IMR-90 (cell line): ENCODE measurements at regions not wholly inside any gene's neighbourhood (a gene's known extent, or its start where the extent isn't known, plus 50 kb on each side); places are given as distances from the start of the nearest gene placed in this dataset.

ENCODE experiments used
- ATAC-seq: fragments of 200-7000 bp; cut with Tn5 transposase; 2 replicates; pipeline ENCODE4 v1.9.1; 2020; ENCODE audit warnings: low read depth, mild to moderate bottlenecking, moderate library complexity
- BruUV-seq: library from RNA; stranded (reverse); fragments of 400-500 nt; replicated peaks from 2 replicates; lab custom pipeline; 2021; lab: Mats Ljungman, UMichigan
- CTCF ChIA-PET: fragments of 300-600 bp; formaldehyde crosslinking; extraction: SDS; loops from one replicate; lab custom pipeline; 2021; ENCODE audit warnings: antibody characterized with exemption; lab: Yijun Ruan, JAX
- POLR2A ChIA-PET: fragments of 300-600 bp; sonication (Branson Sonifier 250); formaldehyde crosslinking; loops from one replicate; lab custom pipeline; 2022; ENCODE audit warnings: antibody characterized with exemption; ENCODE audit not compliant: unreplicated experiment; lab: Charles Lee
- DNase-seq: peaks from one replicate; pipeline ENCODE4 v3.0.0; 2013
- H2AFZ ChIP-seq: replicated peaks from 2 replicates; pipeline ENCODE3; 2013; ENCODE audit warnings: low read length, mild to moderate bottlenecking; ENCODE audit not compliant: poor library complexity
- H2AK5ac ChIP-seq: 2 replicates; pipeline ENCODE4 v1.6.1; 2013; ENCODE audit warnings: low read depth, low read length, inconsistent platforms
- H2AK9ac ChIP-seq: replicated peaks from 2 replicates; pipeline ENCODE3; 2013; ENCODE audit warnings: mild to moderate bottlenecking, low read depth, low read length, moderate library complexity; ENCODE audit not compliant: poor library complexity
- H2BK120ac ChIP-seq: 2 replicates; pipeline ENCODE4 v1.6.1; 2013; ENCODE audit warnings: low read depth, low read length, inconsistent platforms
- H2BK15ac ChIP-seq: 3 replicates; pipeline ENCODE4 v1.6.1; 2013; ENCODE audit warnings: low read depth, low read length, inconsistent platforms
- H2BK20ac ChIP-seq: 2 replicates; pipeline ENCODE4 v1.6.1; 2013; ENCODE audit warnings: low read depth, mild to moderate bottlenecking, inconsistent platforms, low read length, moderate library complexity
- H2BK5ac ChIP-seq: 2 replicates; pipeline ENCODE4 v1.6.1; 2013; ENCODE audit warnings: mild to moderate bottlenecking, low read depth, low read length, inconsistent platforms; ENCODE audit not compliant: poor library complexity, severe bottlenecking
- H3K14ac ChIP-seq: replicated peaks from 2 replicates; pipeline ENCODE4 v1.6.1; 2013; ENCODE audit warnings: low read depth, low read length, inconsistent platforms
- H3K18ac ChIP-seq: 2 replicates; pipeline ENCODE4 v1.6.1; 2013; ENCODE audit warnings: low read depth, low read length, control low read depth
- H3K23ac ChIP-seq: 2 replicates; pipeline ENCODE4 v1.6.1; 2013; ENCODE audit warnings: low read depth, low read length, inconsistent platforms
- H3K27ac ChIP-seq: 2 replicates; pipeline ENCODE4 v1.5.1; 2013; ENCODE audit warnings: mild to moderate bottlenecking, control low read depth, low read length; ENCODE audit not compliant: insufficient read depth
- H3K27me3 ChIP-seq: 2 replicates; pipeline ENCODE4 v1.6.1; 2013; ENCODE audit warnings: low read length; ENCODE audit not compliant: control insufficient read depth, insufficient read depth
- H3K36me3 ChIP-seq: 2 replicates; pipeline ENCODE4 v1.6.1; 2013; ENCODE audit warnings: low read length, mixed read lengths; ENCODE audit not compliant: control insufficient read depth, insufficient read depth
- H3K4ac ChIP-seq: 2 replicates; pipeline ENCODE4 v1.6.1; 2013; ENCODE audit warnings: low read depth, low read length, inconsistent platforms
- H3K4me1 ChIP-seq: 2 replicates; pipeline ENCODE4 v1.6.1; 2013; ENCODE audit warnings: low read length, mixed read lengths; ENCODE audit not compliant: control insufficient read depth, insufficient read depth
- H3K4me2 ChIP-seq: 2 replicates; pipeline ENCODE4 v1.6.1; 2013; ENCODE audit warnings: low read depth, mild to moderate bottlenecking, control low read depth, low read length, moderate library complexity
- H3K4me3 ChIP-seq: 2 replicates; pipeline ENCODE4 v1.5.1; 2013; ENCODE audit warnings: low read depth, mild to moderate bottlenecking, control low read depth, low read length, moderate library complexity; ENCODE audit not compliant: insufficient read depth
- H3K56ac ChIP-seq: 2 replicates; pipeline ENCODE4 v1.6.1; 2013; ENCODE audit warnings: low read length, inconsistent platforms; ENCODE audit not compliant: insufficient read depth; ENCODE audit errors: extremely low read depth
- H3K79me1 ChIP-seq, 2 experiments: 2 replicates each; pipeline ENCODE4 v1.6.1; 2013; ENCODE audit warnings: low read length in 2 of 2, inconsistent platforms in 1 of 2, low read depth in 1 of 2
- H3K9ac ChIP-seq: 2 replicates; pipeline ENCODE4 v1.6.1; 2013; ENCODE audit warnings: low read depth, low read length, control low read depth
- H3K9me1 ChIP-seq: 2 replicates; pipeline ENCODE4 v1.6.1; 2013; ENCODE audit warnings: low read length, inconsistent platforms; ENCODE audit not compliant: insufficient read depth
- H3K9me3 ChIP-seq: 2 replicates; pipeline ENCODE4 v1.6.1; 2013; ENCODE audit warnings: low read length; ENCODE audit not compliant: control insufficient read depth, insufficient read depth
- H4K20me1 ChIP-seq: 2 replicates; pipeline ENCODE4 v1.6.1; 2013; ENCODE audit warnings: low read length, inconsistent platforms; ENCODE audit not compliant: insufficient read depth
- H4K5ac ChIP-seq: 2 replicates; pipeline ENCODE4 v1.6.1; 2013; ENCODE audit warnings: mild to moderate bottlenecking, low read depth, low read length, control low read depth
- H4K8ac ChIP-seq, 2 experiments: 2 replicates each; pipeline ENCODE4 v1.6.1; 2013; ENCODE audit warnings: low read depth in 2 of 2, low read length in 2 of 2, control low read depth in 1 of 2, inconsistent platforms in 1 of 2
- H4K91ac ChIP-seq: 2 replicates; pipeline ENCODE4 v1.6.1; 2013; ENCODE audit warnings: low read depth, low read length, inconsistent platforms; ENCODE audit not compliant: insufficient read depth
- CTCF ChIP-seq: conservative IDR thresholded peaks from 2 replicates; pipeline ENCODE4 v1.5.1; 2012; ENCODE audit warnings: mild to moderate bottlenecking, low read depth, low read length, improper control_type of control experiment
- MAFK ChIP-seq: IDR thresholded peaks from 2 replicates; pipeline ENCODE4 v1.6.1; 2012; ENCODE audit warnings: low read depth, low read length, improper control_type of control experiment
- RAD21 ChIP-seq: IDR thresholded peaks from 2 replicates; pipeline ENCODE4 v1.6.1; 2012; ENCODE audit warnings: low read length, improper control_type of control experiment
- SMC3 ChIP-seq: fragments of 150-350 bp; IDR thresholded peaks from 2 replicates; pipeline ENCODE4 v1.6.1; 2016; ENCODE audit warnings: low read depth, mild to moderate bottlenecking, antibody characterized with exemption, low read length, moderate library complexity
- WGBS, 2 experiments: methylation state at CpG; one replicate each; pipeline versions ENCODE4 v1.1.5 to v1.1.7; 2013; ENCODE audit warnings: missing lambda C conversion rate in 2 of 2; ENCODE audit not compliant: insufficient read length in 1 of 2; ENCODE audit errors: extremely low coverage in 2 of 2; 5-methylcytosine and 5-hydroxymethylcytosine counted together
- dilution Hi-C: fragments of 300-500 bp; cut with HindIII; formaldehyde crosslinking; loops from one replicate; pipeline ENCODE4 v1.14.3; 2018; ENCODE audit warnings: low sequenced_read_pairs; ENCODE audit not compliant: unreplicated experiment
- in situ Hi-C: fragments of 300-500 bp; cut with MboI; formaldehyde crosslinking; loops from 3 replicates; pipeline ENCODE4 v1.14.3; 2019; ENCODE audit warnings: low sequenced_read_pairs, inconsistent platforms, mixed read lengths
- intact Hi-C: fragments of 100-400 bp; cut with micrococcal nuclease; formaldehyde crosslinking; loops from 2 replicates; pipeline ENCODE4 v1.10.0; 2022

DNA sequence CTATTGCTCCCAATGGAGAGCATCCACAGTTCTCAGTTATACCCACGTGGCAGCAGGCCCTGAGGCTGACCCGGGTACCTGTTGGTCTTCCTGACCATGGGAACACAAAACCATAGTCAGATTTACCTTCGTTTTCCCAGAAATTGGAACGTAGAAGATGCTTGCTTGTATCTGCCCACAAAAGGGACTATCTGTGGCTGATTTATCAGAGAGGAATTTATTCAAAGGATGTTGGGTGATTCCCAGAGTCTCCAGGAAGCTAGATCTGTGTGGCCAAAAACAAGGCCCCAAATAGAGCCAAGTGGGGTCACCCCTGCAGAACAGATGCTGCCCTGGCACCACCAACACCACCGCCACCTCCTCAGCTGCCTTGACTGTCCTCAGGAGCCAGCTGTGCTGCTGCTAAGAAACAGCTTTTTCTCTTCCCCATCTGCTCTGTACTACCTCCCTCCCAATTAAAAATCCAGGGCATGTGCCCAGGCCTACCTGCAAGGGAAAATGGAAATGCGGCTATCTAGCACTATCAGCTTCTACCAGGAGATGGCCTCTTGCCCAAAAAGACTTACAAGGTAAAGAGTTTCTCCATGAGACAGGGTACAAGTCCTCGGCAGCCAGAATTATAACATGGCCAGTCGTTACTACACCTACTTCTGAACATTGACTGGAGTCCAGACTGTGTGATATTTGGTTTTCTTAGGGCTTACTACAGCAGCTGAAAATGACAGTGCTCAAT lies 128.6 kb upstream of the PLEKHG7 start:
- DNase-seq (peak; percentile 40), ATAC-seq (peak; percentile 27)
- Histone ChIP-seq H2BK120ac (no peak overlapping the region), H3K56ac (no peak overlapping the region), H2AK9ac (no peak overlapping the region), H3K4me3 (no peak overlapping the region), H3K27ac (no peak overlapping the region), H2AFZ (no peak overlapping the region), H4K91ac (no peak overlapping the region; the same call in 1 of the 2 replicates), H2BK20ac (no peak overlapping the region), H2AK5ac (peak overlapping the region; percentile 11; the same call in 1 of the 2 replicates), H4K5ac (peak overlapping the region; percentile 31; the same call in 1 of the 2 replicates), H3K9ac (no peak overlapping the region), H3K9me3 (no peaks in the 10 kb centered on the region), H3K9me1 (no peaks in the 10 kb centered on the region), H2BK15ac (no peak overlapping the region), H3K4me1 (no peaks in the 10 kb centered on the region), H4K8ac (no peak overlapping the region; a peak in 1 of 4 replicates), H3K4ac (no peak overlapping the region), H3K23ac (no peak overlapping the region), H3K79me1 (no peaks in the 10 kb centered on the region), H2BK5ac (no peak overlapping the region), H3K36me3 (no peaks in the 10 kb centered on the region), H3K4me2 (no peak overlapping the region), H4K20me1 (no peaks in the 10 kb centered on the region), H3K14ac (no peak overlapping the region), H3K27me3 (no peaks in the 10 kb centered on the region), H3K18ac (no peak overlapping the region)
- TF ChIP-seq SMC3 (peak; percentile 54), RAD21 (peak; percentile 37; the same call in 1 of the 2 replicates), CTCF (peak; percentile 39), MAFK (no peak)
- BruUV-seq, result no TSS peak
- WGBS, 2 experiments, result 90% methylated on average over 2 of the region's 8 CpGs; no CpG with 5 or more reads in 1 of the 2 experiments
- ChIA-PET CTCF (no interaction called here), POLR2A (interaction anchor here (0.7 kb wide), 1 partner anchor 428 kb away, joined by 3 read pairs; no protein-coding TSS in a partner anchor)
- intact Hi-C loops, result loop anchor here (1.0 to 5.0 kb wide), 2 partner anchors 33 to 76 kb away; no protein-coding TSS in a partner anchor
- dilution Hi-C loops, result no loop called here
- in situ Hi-C loops, result loop anchor here (5.0 kb wide), 1 partner anchor 432 kb away; no protein-coding TSS in a partner anchor
